ENCODE measurements at regions not wholly inside any gene's neighbourhood (a gene's known extent, or its start where the extent isn't known, plus 50 kb on each side); places are given as distances from the start of the nearest gene placed in this dataset.

- Histone ChIP-seq H3K79me1 (ENCODE audit: low read depth in 1 of 2, low read length in 2 of 2) (no peaks in the 10 kb centered on the region), H3K9ac (ENCODE audit: low read depth, low read length) (no peak overlapping the region), H3K14ac (replicated peaks; ENCODE audit: low read depth, low read length) (no peak overlapping the region), H3K36me3 (ENCODE audit: control insufficient read depth, insufficient read depth, low read length) (no peaks in the 10 kb centered on the region), H3K27me3 (ENCODE audit: control insufficient read depth, insufficient read depth, low read length) (no peaks in the 10 kb centered on the region), H2BK20ac (ENCODE audit: low read depth, low read length) (no peak overlapping the region), H2AK5ac (ENCODE audit: low read depth, low read length) (no peak overlapping the region), H2AFZ (replicated peaks; ENCODE audit: low read length, poor library complexity) (no peak overlapping the region), H2BK120ac (ENCODE audit: low read depth, low read length) (no peak overlapping the region), H3K23ac (ENCODE audit: low read depth, low read length) (no peak overlapping the region), H3K9me1 (ENCODE audit: insufficient read depth, low read length) (no peaks in the 10 kb centered on the region), H4K8ac (ENCODE audit: low read depth in 2 of 2, low read length in 2 of 2) (no peak overlapping the region), H3K4me2 (ENCODE audit: low read depth, low read length) (no peak overlapping the region), H2BK5ac (ENCODE audit: low read depth, low read length, poor library complexity, severe bottlenecking) (no peak overlapping the region), H3K18ac (ENCODE audit: low read depth, low read length) (no peak overlapping the region), H3K4ac (ENCODE audit: low read depth, low read length) (no peak overlapping the region), H4K5ac (ENCODE audit: low read depth, low read length) (no peak overlapping the region), H3K27ac (ENCODE audit: insufficient read depth, low read length) (no peak overlapping the region), H4K20me1 (ENCODE audit: insufficient read depth, low read length) (no peaks in the 10 kb centered on the region), H3K4me1 (ENCODE audit: control insufficient read depth, insufficient read depth, low read length) (no peaks in the 10 kb centered on the region), H2BK15ac (ENCODE audit: low read depth, low read length) (no peak overlapping the region), H2AK9ac (replicated peaks; ENCODE audit: low read depth, low read length, poor library complexity) (no peak overlapping the region), H3K56ac (ENCODE audit: extremely low read depth, insufficient read depth, low read length) (no peak overlapping the region), H4K91ac (ENCODE audit: insufficient read depth, low read depth, low read length) (no peak overlapping the region), H3K4me3 (ENCODE audit: insufficient read depth, low read depth, low read length) (no peak overlapping the region), H3K9me3 (ENCODE audit: control insufficient read depth, insufficient read depth, low read length) (peaks cover 62% of the 10 kb centered on the region)
- in situ Hi-C loops (cut with MboI; ENCODE audit: low sequenced_read_pairs) (no loop called here), dilution Hi-C loops (cut with HindIII; ENCODE audit: low sequenced_read_pairs, unreplicated experiment) (no loop called here), intact Hi-C loops (cut with micrococcal nuclease) (no loop called here)
- no TSS peak for BruUV-seq (replicated peaks)
- ChIA-PET CTCF (no interaction called here), POLR2A (ENCODE audit: unreplicated experiment) (no interaction called here)
- TF ChIP-seq CTCF (conservative IDR thresholded peaks at IDR 0.05; ENCODE audit: low read depth, low read length) (no peak), RAD21 (IDR thresholded peaks at IDR 0.05; ENCODE audit: low read length) (no peak), CEBPB (IDR thresholded peaks at IDR 0.05; ENCODE audit: low read depth, low read length) (no peak), ELK1 (IDR thresholded peaks at IDR 0.05; ENCODE audit: borderline replicate concordance, low read depth, low read length) (no peak), CHD1 (IDR thresholded peaks at IDR 0.05; ENCODE audit: low read depth, low read length) (no peak), NFE2L2 (IDR thresholded peaks at IDR 0.05; ENCODE audit: low read depth, low read length) (no peak), SMC3 (IDR thresholded peaks at IDR 0.05; ENCODE audit: low read depth, low read length) (no peak), FOS (IDR thresholded peaks at IDR 0.05; ENCODE audit: low read depth, low read length) (no peak), RFX5 (IDR thresholded peaks at IDR 0.05; ENCODE audit: low read depth, low read length) (no peak), MAFK (IDR thresholded peaks at IDR 0.05; ENCODE audit: low read depth, low read length) (no peak), MXI1 (IDR thresholded peaks at IDR 0.05; ENCODE audit: borderline replicate concordance, low read depth, low read length) (no peak), USF2 (IDR thresholded peaks at IDR 0.05; ENCODE audit: low read depth, low read length) (no peak), MAZ (IDR thresholded peaks at IDR 0.05; ENCODE audit: borderline replicate concordance, low read depth, low read length) (no peak), RCOR1 (IDR thresholded peaks at IDR 0.05; ENCODE audit: insufficient replicate concordance, low read length) (no peak), BHLHE40 (IDR thresholded peaks at IDR 0.05; ENCODE audit: low read depth, low read length) (no peak)
- no peak for ATAC-seq (ENCODE audit: low read depth)
- no peak for DNase-seq
- 23% methylated on average over 2 of the region's 5 CpGs; no CpG with 5 or more reads in 1 of the 2 experiments for WGBS, 2 experiments (ENCODE audit: extremely low coverage in 2 of 2, insufficient read length in 1 of 2)
These were observed 1470.9 kb downstream of the BRD1 start for GRCh38 chr22:48356731-48357130.

All from IMR-90 (cell line).